IMR-90 (cell line): ENCODE measurements at regions not wholly inside any gene's neighbourhood (a gene's known extent, or its start where the extent isn't known, plus 50 kb on each side); places are given as distances from the start of the nearest gene placed in this dataset.

ENCODE experiments used
- ATAC-seq: fragments of 200-7000 bp; cut with Tn5 transposase; 2 replicates; pipeline ENCODE4 v1.9.1; 2020; ENCODE audit warnings: low read depth, mild to moderate bottlenecking, moderate library complexity
- BruUV-seq: library from RNA; stranded (reverse); fragments of 400-500 nt; replicated peaks from 2 replicates; lab custom pipeline; 2021; lab: Mats Ljungman, UMichigan
- CTCF ChIA-PET: fragments of 300-600 bp; formaldehyde crosslinking; extraction: SDS; loops from one replicate; lab custom pipeline; 2021; ENCODE audit warnings: antibody characterized with exemption; lab: Yijun Ruan, JAX
- POLR2A ChIA-PET: fragments of 300-600 bp; sonication (Branson Sonifier 250); formaldehyde crosslinking; loops from one replicate; lab custom pipeline; 2022; ENCODE audit warnings: antibody characterized with exemption; ENCODE audit not compliant: unreplicated experiment; lab: Charles Lee
- DNase-seq: peaks from one replicate; pipeline ENCODE4 v3.0.0; 2013
- H2AFZ ChIP-seq: replicated peaks from 2 replicates; pipeline ENCODE3; 2013; ENCODE audit warnings: low read length, mild to moderate bottlenecking; ENCODE audit not compliant: poor library complexity
- H2AK5ac ChIP-seq: 2 replicates; pipeline ENCODE4 v1.6.1; 2013; ENCODE audit warnings: low read depth, low read length, inconsistent platforms
- H2AK9ac ChIP-seq: replicated peaks from 2 replicates; pipeline ENCODE3; 2013; ENCODE audit warnings: mild to moderate bottlenecking, low read depth, low read length, moderate library complexity; ENCODE audit not compliant: poor library complexity
- H2BK120ac ChIP-seq: 2 replicates; pipeline ENCODE4 v1.6.1; 2013; ENCODE audit warnings: low read depth, low read length, inconsistent platforms
- H2BK15ac ChIP-seq: 3 replicates; pipeline ENCODE4 v1.6.1; 2013; ENCODE audit warnings: low read depth, low read length, inconsistent platforms
- H2BK20ac ChIP-seq: 2 replicates; pipeline ENCODE4 v1.6.1; 2013; ENCODE audit warnings: low read depth, mild to moderate bottlenecking, inconsistent platforms, low read length, moderate library complexity
- H2BK5ac ChIP-seq: 2 replicates; pipeline ENCODE4 v1.6.1; 2013; ENCODE audit warnings: mild to moderate bottlenecking, low read depth, low read length, inconsistent platforms; ENCODE audit not compliant: poor library complexity, severe bottlenecking
- H3K14ac ChIP-seq: replicated peaks from 2 replicates; pipeline ENCODE4 v1.6.1; 2013; ENCODE audit warnings: low read depth, low read length, inconsistent platforms
- H3K18ac ChIP-seq: 2 replicates; pipeline ENCODE4 v1.6.1; 2013; ENCODE audit warnings: low read depth, low read length, control low read depth
- H3K23ac ChIP-seq: 2 replicates; pipeline ENCODE4 v1.6.1; 2013; ENCODE audit warnings: low read depth, low read length, inconsistent platforms
- H3K27ac ChIP-seq: 2 replicates; pipeline ENCODE4 v1.5.1; 2013; ENCODE audit warnings: mild to moderate bottlenecking, control low read depth, low read length; ENCODE audit not compliant: insufficient read depth
- H3K27me3 ChIP-seq: 2 replicates; pipeline ENCODE4 v1.6.1; 2013; ENCODE audit warnings: low read length; ENCODE audit not compliant: control insufficient read depth, insufficient read depth
- H3K36me3 ChIP-seq: 2 replicates; pipeline ENCODE4 v1.6.1; 2013; ENCODE audit warnings: low read length, mixed read lengths; ENCODE audit not compliant: control insufficient read depth, insufficient read depth
- H3K4ac ChIP-seq: 2 replicates; pipeline ENCODE4 v1.6.1; 2013; ENCODE audit warnings: low read depth, low read length, inconsistent platforms
- H3K4me1 ChIP-seq: 2 replicates; pipeline ENCODE4 v1.6.1; 2013; ENCODE audit warnings: low read length, mixed read lengths; ENCODE audit not compliant: control insufficient read depth, insufficient read depth
- H3K4me2 ChIP-seq: 2 replicates; pipeline ENCODE4 v1.6.1; 2013; ENCODE audit warnings: low read depth, mild to moderate bottlenecking, control low read depth, low read length, moderate library complexity
- H3K4me3 ChIP-seq: 2 replicates; pipeline ENCODE4 v1.5.1; 2013; ENCODE audit warnings: low read depth, mild to moderate bottlenecking, control low read depth, low read length, moderate library complexity; ENCODE audit not compliant: insufficient read depth
- H3K56ac ChIP-seq: 2 replicates; pipeline ENCODE4 v1.6.1; 2013; ENCODE audit warnings: low read length, inconsistent platforms; ENCODE audit not compliant: insufficient read depth; ENCODE audit errors: extremely low read depth
- H3K79me1 ChIP-seq, 2 experiments: 2 replicates each; pipeline ENCODE4 v1.6.1; 2013; ENCODE audit warnings: low read length in 2 of 2, inconsistent platforms in 1 of 2, low read depth in 1 of 2
- H3K9ac ChIP-seq: 2 replicates; pipeline ENCODE4 v1.6.1; 2013; ENCODE audit warnings: low read depth, low read length, control low read depth
- H3K9me1 ChIP-seq: 2 replicates; pipeline ENCODE4 v1.6.1; 2013; ENCODE audit warnings: low read length, inconsistent platforms; ENCODE audit not compliant: insufficient read depth
- H3K9me3 ChIP-seq: 2 replicates; pipeline ENCODE4 v1.6.1; 2013; ENCODE audit warnings: low read length; ENCODE audit not compliant: control insufficient read depth, insufficient read depth
- H4K20me1 ChIP-seq: 2 replicates; pipeline ENCODE4 v1.6.1; 2013; ENCODE audit warnings: low read length, inconsistent platforms; ENCODE audit not compliant: insufficient read depth
- H4K5ac ChIP-seq: 2 replicates; pipeline ENCODE4 v1.6.1; 2013; ENCODE audit warnings: mild to moderate bottlenecking, low read depth, low read length, control low read depth
- H4K8ac ChIP-seq, 2 experiments: 2 replicates each; pipeline ENCODE4 v1.6.1; 2013; ENCODE audit warnings: low read depth in 2 of 2, low read length in 2 of 2, control low read depth in 1 of 2, inconsistent platforms in 1 of 2
- H4K91ac ChIP-seq: 2 replicates; pipeline ENCODE4 v1.6.1; 2013; ENCODE audit warnings: low read depth, low read length, inconsistent platforms; ENCODE audit not compliant: insufficient read depth
- BHLHE40 ChIP-seq: fragments of 150-350 bp; IDR thresholded peaks from 2 replicates; pipeline ENCODE4 v1.6.1; 2016; ENCODE audit warnings: mild to moderate bottlenecking, low read depth, low read length
- CEBPB ChIP-seq: IDR thresholded peaks from 2 replicates; pipeline ENCODE4 v1.6.1; 2012; ENCODE audit warnings: low read depth, low read length, improper control_type of control experiment
- ELK1 ChIP-seq: fragments of 150-350 bp; IDR thresholded peaks from 2 replicates; pipeline ENCODE4 v1.6.1; 2016; ENCODE audit warnings: low read depth, mild to moderate bottlenecking, low read length, moderate library complexity, borderline replicate concordance
- RAD21 ChIP-seq: IDR thresholded peaks from 2 replicates; pipeline ENCODE4 v1.6.1; 2012; ENCODE audit warnings: low read length, improper control_type of control experiment
- RCOR1 ChIP-seq: IDR thresholded peaks from 2 replicates; pipeline ENCODE4 v1.6.1; 2012; ENCODE audit warnings: mild to moderate bottlenecking, low read length, improper control_type of control experiment; ENCODE audit not compliant: insufficient replicate concordance
- WGBS, 2 experiments: methylation state at CpG; one replicate each; pipeline versions ENCODE4 v1.1.5 to v1.1.7; 2013; ENCODE audit warnings: missing lambda C conversion rate in 2 of 2; ENCODE audit not compliant: insufficient read length in 1 of 2; ENCODE audit errors: extremely low coverage in 2 of 2; 5-methylcytosine and 5-hydroxymethylcytosine counted together
- dilution Hi-C: fragments of 300-500 bp; cut with HindIII; formaldehyde crosslinking; loops from one replicate; pipeline ENCODE4 v1.14.3; 2018; ENCODE audit warnings: low sequenced_read_pairs; ENCODE audit not compliant: unreplicated experiment
- in situ Hi-C: fragments of 300-500 bp; cut with MboI; formaldehyde crosslinking; loops from 3 replicates; pipeline ENCODE4 v1.14.3; 2019; ENCODE audit warnings: low sequenced_read_pairs, inconsistent platforms, mixed read lengths
- intact Hi-C: fragments of 100-400 bp; cut with micrococcal nuclease; formaldehyde crosslinking; loops from 2 replicates; pipeline ENCODE4 v1.10.0; 2022

- H3K4me3 ChIP-seq: no peak overlapping the region
- H3K27me3 ChIP-seq: no peaks in the 10 kb centered on the region
- peak overlapping the region; percentile 63; the same call in 1 of the 2 replicates for H2BK120ac ChIP-seq
- H4K5ac ChIP-seq: peak overlapping the region; percentile 99
- peak overlapping the region; percentile 92; the same call in 1 of the 2 replicates for H3K27ac ChIP-seq
- DNase-seq (no peak), ATAC-seq (no peak)
- H2AFZ ChIP-seq: no peak overlapping the region
- no peak overlapping the region for H3K56ac ChIP-seq
- peak overlapping the region; percentile 72; the same call in 1 of the 2 replicates for H2BK20ac ChIP-seq
- peak overlapping the region; percentile 17; the same call in 1 of the 2 replicates for H3K4me2 ChIP-seq
- H3K9me3 ChIP-seq: no peaks in the 10 kb centered on the region
- no TSS peak for BruUV-seq
- no peak overlapping the region for H2BK15ac ChIP-seq
- CTCF ChIA-PET: no interaction called here
- H3K36me3 ChIP-seq: no peaks in the 10 kb centered on the region
- H4K91ac ChIP-seq: peak overlapping the region; percentile 64; the same call in 1 of the 2 replicates
- WGBS, 2 experiments: 100% methylated on average over 1 of the region's 3 CpGs; no CpG with 5 or more reads in 1 of the 2 experiments
- no peak overlapping the region for H2AK9ac ChIP-seq
- POLR2A ChIA-PET: no interaction called here
- peak overlapping the region; percentile 99 for H3K18ac ChIP-seq
- no peaks in the 10 kb centered on the region for H3K79me1 ChIP-seq
- H3K14ac ChIP-seq: peak overlapping the region; percentile 33; the same call in 1 of the 2 replicates
- no peaks in the 10 kb centered on the region for H4K20me1 ChIP-seq
- H2AK5ac ChIP-seq: peak overlapping the region; percentile 24; the same call in 1 of the 2 replicates
- H4K8ac ChIP-seq: peak overlapping the region; percentile 1 to 80; a peak in 2 of 4 replicates
- no peak overlapping the region for H3K23ac ChIP-seq
- peaks cover 11% of the 10 kb centered on the region for H3K4me1 ChIP-seq
- peak overlapping the region; percentile 19 for H3K4ac ChIP-seq
- dilution Hi-C loops: no loop called here
- H2BK5ac ChIP-seq: peak overlapping the region; percentile 3
- intact Hi-C loops: no loop called here
- TF ChIP-seq BHLHE40 (no peak), RAD21 (no peak), ELK1 (no peak), CEBPB (no peak), RCOR1 (no peak)
- no peaks in the 10 kb centered on the region for H3K9me1 ChIP-seq
- no peak overlapping the region; the same call in 1 of the 2 replicates for H3K9ac ChIP-seq
- in situ Hi-C loops: no loop called here
These were observed 103.0 kb downstream of the ALDH8A1 start for GRCh38 chr6:134846865-134847264.
